ENCODE measurements at regions not wholly inside any gene's neighbourhood (a gene's known extent, or its start where the extent isn't known, plus 50 kb on each side); places are given as distances from the start of the nearest gene placed in this dataset.

- ATAC-seq (peak in 3 of 4 donors; percentile 36 to 59 (median 53)), DNase-seq (no peak)
- no peaks in the 10 kb centered on the region for H3K27me3 ChIP-seq
- no peaks in the 10 kb centered on the region for H3K9me3 ChIP-seq
- WGBS (ENCODE audit: insufficient coverage, low coverage, low lambda C conversion rate, missing lambda C conversion rate), result 100% methylated on average over 3 of the region's 4 CpGs
- H3K27ac ChIP-seq, result no peak overlapping the region
- intact Hi-C loops (cut with DNase I), result no loop called here
- H3K4me3 ChIP-seq, result no peak overlapping the region
- no peaks in the 10 kb centered on the region for H3K4me1 ChIP-seq
- H3K36me3 ChIP-seq, result no peaks in the 10 kb centered on the region
- TF ChIP-seq POLR2A (IDR thresholded peaks at IDR 0.05) (no peak), CTCF (IDR thresholded peaks at IDR 0.05) (peak in 1 of 4 donors; percentile 31)
These were observed 199.2 kb upstream of the TNP1 start for GRCh38 chr2:217058791-217059755.

GRCh38 chr2:217057773-217058172 is 197.9 kb upstream of the TNP1 start:
- WGBS (ENCODE audit: insufficient coverage, low coverage, low lambda C conversion rate, missing lambda C conversion rate), result 62% methylated on average over 3 of the region's 3 CpGs
- ATAC-seq (no peak), DNase-seq (no peak)
- Histone ChIP-seq H3K4me1 (no peaks in the 10 kb centered on the region), H3K27ac (no peak overlapping the region), H3K27me3 (no peaks in the 10 kb centered on the region), H3K4me3 (no peak overlapping the region), H3K9me3 (no peaks in the 10 kb centered on the region), H3K36me3 (no peaks in the 10 kb centered on the region)
- intact Hi-C loops (cut with DNase I), result no loop called here
- TF ChIP-seq CTCF (IDR thresholded peaks at IDR 0.05) (no peak), POLR2A (IDR thresholded peaks at IDR 0.05) (no peak)

GRCh38 chr2:217055624-217056023 is 195.8 kb upstream of the TNP1 start:
- H3K4me3 ChIP-seq, result no peak overlapping the region
- H3K4me1 ChIP-seq, result no peaks in the 10 kb centered on the region
- H3K9me3 ChIP-seq, result no peaks in the 10 kb centered on the region
- H3K36me3 ChIP-seq, result no peaks in the 10 kb centered on the region
- DNase-seq, result no peak
- no CpG with 5 or more reads among the region's 1 CpG for WGBS (ENCODE audit: insufficient coverage, low coverage, low lambda C conversion rate, missing lambda C conversion rate)
- no peaks in the 10 kb centered on the region for H3K27me3 ChIP-seq
- H3K27ac ChIP-seq, result no peak overlapping the region
- no peak for ATAC-seq
- no peak for TF ChIP-seq CTCF (IDR thresholded peaks at IDR 0.05)
- no peak for TF ChIP-seq POLR2A (IDR thresholded peaks at IDR 0.05)
- intact Hi-C loops (cut with DNase I), result no loop called here

GRCh38 chr2:217054791-217055190 is 194.9 kb upstream of the TNP1 start:
- DNase-seq (no peak), ATAC-seq (no peak)
- WGBS (ENCODE audit: insufficient coverage, low coverage, low lambda C conversion rate, missing lambda C conversion rate), result 72% methylated on average over 3 of the region's 4 CpGs
- H3K27me3 ChIP-seq, result no peaks in the 10 kb centered on the region
- H3K4me1 ChIP-seq, result no peaks in the 10 kb centered on the region
- H3K36me3 ChIP-seq, result no peaks in the 10 kb centered on the region
- H3K4me3 ChIP-seq, result no peak overlapping the region
- H3K27ac ChIP-seq, result no peak overlapping the region
- H3K9me3 ChIP-seq, result no peaks in the 10 kb centered on the region
- intact Hi-C loops (cut with DNase I), result no loop called here
- TF ChIP-seq POLR2A (IDR thresholded peaks at IDR 0.05) (no peak), CTCF (IDR thresholded peaks at IDR 0.05) (no peak)
